ENCODE measurements at regions not wholly inside any gene's neighbourhood (a gene's known extent, or its start where the extent isn't known, plus 50 kb on each side); places are given as distances from the start of the nearest gene placed in this dataset.

- Mint-ChIP-seq H3K27me3 (no peaks in the 10 kb centered on the region), H3K36me3 (ENCODE audit: insufficient read depth) (no peaks in the 10 kb centered on the region), H3K4me1 (ENCODE audit: low read depth) (peaks cover 2% of the 10 kb centered on the region), H3K9me3 (ENCODE audit: low read depth) (peaks cover 3% of the 10 kb centered on the region), H3K4me3 (ENCODE audit: low read depth) (no peak overlapping the region), H3K27ac (no peak overlapping the region)
- no peak for TF ChIP-seq CTCF (IDR thresholded peaks at IDR 0.05; ENCODE audit: unreplicated experiment)
- DNase-seq (ENCODE audit: low spot score, unreplicated experiment), result no peak
Observed at GRCh38 chr4:170651786-170652185, 562.0 kb upstream of the AADAT start.

DNA sequence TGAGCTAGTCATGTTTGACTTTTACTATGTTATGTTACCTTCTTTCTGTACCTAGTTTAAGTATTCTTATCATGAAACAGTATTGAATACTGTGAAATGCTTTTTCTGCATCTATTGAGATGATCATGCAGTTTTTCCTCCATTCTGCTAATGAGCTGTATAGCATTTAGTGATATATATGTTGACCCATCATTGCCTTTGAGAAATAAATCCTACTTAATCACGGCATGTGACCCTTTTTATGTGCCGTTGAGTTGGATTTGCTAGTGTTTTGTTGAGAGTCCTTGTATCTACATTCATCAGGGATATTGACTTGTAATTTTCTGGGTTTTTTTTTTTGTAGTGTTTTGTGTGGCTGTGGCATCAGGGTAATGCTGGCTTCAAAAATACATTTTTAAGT is 537.7 kb upstream of the AADAT start:
- Mint-ChIP-seq H3K4me3 (ENCODE audit: low read depth) (no peak overlapping the region), H3K27ac (no peak overlapping the region), H3K4me1 (ENCODE audit: low read depth) (no peaks in the 10 kb centered on the region), H3K36me3 (ENCODE audit: insufficient read depth) (peaks cover 1% of the 10 kb centered on the region), H3K9me3 (ENCODE audit: low read depth) (peaks cover 27% of the 10 kb centered on the region), H3K27me3 (no peaks in the 10 kb centered on the region)
- TF ChIP-seq CTCF (IDR thresholded peaks at IDR 0.05; ENCODE audit: unreplicated experiment), result no peak
- no peak for DNase-seq (ENCODE audit: low spot score, unreplicated experiment)

DNA sequence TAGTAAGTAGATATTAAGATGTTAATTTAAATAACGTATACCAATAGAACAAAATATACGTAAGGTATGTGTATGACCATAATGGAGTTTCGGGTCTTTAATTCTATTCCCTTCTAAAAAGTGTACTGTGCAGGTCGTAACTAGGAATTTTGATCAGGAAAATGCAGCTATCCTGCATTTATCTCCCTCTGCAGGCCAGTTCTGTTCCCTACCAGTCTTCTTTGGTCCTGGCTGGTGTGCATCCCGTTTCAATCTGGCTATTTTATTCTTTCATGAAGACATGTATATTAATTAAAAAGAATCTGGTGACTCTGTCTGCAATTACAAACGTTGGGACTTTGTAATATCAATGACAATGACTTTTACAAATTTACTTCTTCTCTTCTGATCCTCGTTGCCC is 534.1 kb upstream of the AADAT start:
- peaks cover 2% of the 10 kb centered on the region for H3K9me3 Mint-ChIP-seq (ENCODE audit: low read depth)
- peak; percentile 14 for TF ChIP-seq CTCF (IDR thresholded peaks at IDR 0.05; ENCODE audit: unreplicated experiment)
- no peaks in the 10 kb centered on the region for H3K4me1 Mint-ChIP-seq (ENCODE audit: low read depth)
- no peak for DNase-seq (ENCODE audit: low spot score, unreplicated experiment)
- H3K36me3 Mint-ChIP-seq (ENCODE audit: insufficient read depth), result no peaks in the 10 kb centered on the region
- H3K4me3 Mint-ChIP-seq (ENCODE audit: low read depth), result no peak overlapping the region
- H3K27me3 Mint-ChIP-seq, result no peaks in the 10 kb centered on the region
- H3K27ac Mint-ChIP-seq, result no peak overlapping the region

DNA sequence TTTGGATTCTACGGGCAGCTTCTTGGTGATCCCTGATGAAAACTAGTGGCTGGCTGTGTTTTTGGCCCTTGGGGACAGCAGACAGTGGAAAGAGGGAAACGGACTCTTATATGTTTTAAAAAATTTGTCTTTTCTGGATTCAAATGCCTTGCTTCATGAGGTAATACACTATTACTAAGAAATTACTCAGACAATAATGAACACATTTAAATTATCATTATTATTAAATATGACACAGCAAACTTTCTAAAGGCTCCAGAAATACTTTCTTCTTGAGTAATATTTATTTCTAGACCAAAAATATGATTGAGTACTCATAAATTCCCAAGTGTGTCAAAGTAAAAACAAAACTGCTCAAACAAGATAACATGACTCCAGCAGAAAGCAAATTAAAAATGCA is 520.7 kb upstream of the AADAT start:
- no peak for TF ChIP-seq CTCF (IDR thresholded peaks at IDR 0.05; ENCODE audit: unreplicated experiment)
- DNase-seq (ENCODE audit: low spot score, unreplicated experiment), result no peak
- Mint-ChIP-seq H3K4me3 (ENCODE audit: low read depth) (no peak overlapping the region), H3K27ac (no peak overlapping the region), H3K36me3 (ENCODE audit: insufficient read depth) (no peaks in the 10 kb centered on the region), H3K27me3 (no peaks in the 10 kb centered on the region), H3K9me3 (ENCODE audit: low read depth) (peaks cover 7% of the 10 kb centered on the region), H3K4me1 (ENCODE audit: low read depth) (no peaks in the 10 kb centered on the region)

DNA sequence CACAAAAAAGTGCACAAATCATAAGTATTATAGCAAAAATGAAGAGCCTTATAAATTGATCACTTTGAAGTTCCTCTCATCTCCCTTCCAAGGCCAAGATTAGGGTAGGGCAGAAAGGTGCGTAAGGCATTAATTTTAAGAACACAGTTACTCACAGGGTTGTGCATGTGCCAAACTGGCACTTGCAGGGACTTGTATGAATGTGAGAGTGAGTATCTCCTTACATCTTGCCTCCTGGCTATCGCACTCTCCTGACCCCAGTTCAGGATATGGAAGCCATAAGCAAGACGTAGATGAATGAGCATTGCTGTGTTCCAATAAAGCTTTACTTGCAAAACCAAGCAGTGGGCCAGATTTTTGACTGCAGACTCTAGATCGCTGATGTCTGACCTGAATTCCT is 510.1 kb upstream of the AADAT start:
- Mint-ChIP-seq H3K27me3 (no peaks in the 10 kb centered on the region), H3K4me1 (ENCODE audit: low read depth) (no peaks in the 10 kb centered on the region), H3K27ac (no peak overlapping the region), H3K9me3 (ENCODE audit: low read depth) (no peaks in the 10 kb centered on the region), H3K4me3 (ENCODE audit: low read depth) (no peak overlapping the region), H3K36me3 (ENCODE audit: insufficient read depth) (no peaks in the 10 kb centered on the region)
- TF ChIP-seq CTCF (IDR thresholded peaks at IDR 0.05; ENCODE audit: unreplicated experiment), result no peak
- DNase-seq (ENCODE audit: low spot score, unreplicated experiment), result no peak
